WTC11 (cell line): ENCODE measurements at regions not wholly inside any gene's neighbourhood (a gene's known extent, or its start where the extent isn't known, plus 50 kb on each side); places are given as distances from the start of the nearest gene placed in this dataset.

ENCODE experiments used
- FOXJ3 ChIP-seq: sonication (generic); formaldehyde crosslinking; IDR thresholded peaks from 2 replicates; pipeline ENCODE4 v1.9.0; 2021; ENCODE audit warnings: missing genetic modification reagents, mild to moderate bottlenecking, borderline replicate concordance
- FOXK1 ChIP-seq: sonication (generic); formaldehyde crosslinking; IDR thresholded peaks from 2 replicates; pipeline ENCODE4 v1.8.0; 2022; ENCODE audit warnings: mild to moderate bottlenecking, moderate library complexity, missing genetic modification reagents
- GABPB1 ChIP-seq: sonication (generic); formaldehyde crosslinking; IDR thresholded peaks from 2 replicates; pipeline ENCODE4 v1.8.1; 2023; ENCODE audit warnings: mild to moderate bottlenecking, missing genetic modification reagents
- SOX15 ChIP-seq: fragments of 250-450 bp; sonication (Bioruptor Pico); IDR thresholded peaks from 2 replicates; pipeline ENCODE4 v1.9.0; 2021; ENCODE audit warnings: mild to moderate bottlenecking
- USF1 ChIP-seq: sonication (generic); formaldehyde crosslinking; IDR thresholded peaks from 2 replicates; pipeline ENCODE4 v1.8.0; 2022; ENCODE audit warnings: mild to moderate bottlenecking, missing genetic modification reagents
- ZNF138 ChIP-seq: sonication (generic); formaldehyde crosslinking; conservative IDR thresholded peaks from 2 replicates; pipeline ENCODE4 v1.8.1; 2022; ENCODE audit warnings: mild to moderate bottlenecking, moderate library complexity, missing genetic modification reagents
- ZNF263 ChIP-seq: sonication (generic); formaldehyde crosslinking; IDR thresholded peaks from 2 replicates; pipeline ENCODE4 v1.8.1; 2022; ENCODE audit warnings: low read depth, mild to moderate bottlenecking, moderate library complexity, missing genetic modification reagents
- TF ChIP-seq, protein P1 (sequence below): fragments of 200-600 bp; IDR thresholded peaks from 2 replicates; pipeline ENCODE4 v1.8.0; 2022; ENCODE audit warnings: antibody characterized with exemption
- TF ChIP-seq, protein P2 (sequence below): fragments of 250-450 bp; sonication (Bioruptor Pico); IDR thresholded peaks from 2 replicates; pipeline ENCODE4 v1.8.0; 2021; ENCODE audit warnings: mild to moderate bottlenecking
- TF ChIP-seq, protein P3 (sequence below): sonication (generic); formaldehyde crosslinking; IDR thresholded peaks from 2 replicates; pipeline ENCODE4 v1.8.0; 2022; ENCODE audit warnings: missing genetic modification reagents
- TF ChIP-seq, protein P4 (sequence below): sonication (generic); formaldehyde crosslinking; IDR thresholded peaks from 2 replicates; pipeline ENCODE4 v1.8.1; 2022; ENCODE audit warnings: low read depth, mild to moderate bottlenecking, moderate library complexity, missing genetic modification reagents, borderline replicate concordance
- TF ChIP-seq, protein P5 (sequence below): fragments of 250-450 bp; sonication (Bioruptor Pico); IDR thresholded peaks from 2 replicates; pipeline ENCODE4 v1.9.0; 2021; ENCODE audit warnings: mild to moderate bottlenecking, borderline replicate concordance

GRCh38 chr12:89777733-89778379, 69.2 kb upstream of the ATP2B1 start:
- TF ChIP-seq, protein P1, sequence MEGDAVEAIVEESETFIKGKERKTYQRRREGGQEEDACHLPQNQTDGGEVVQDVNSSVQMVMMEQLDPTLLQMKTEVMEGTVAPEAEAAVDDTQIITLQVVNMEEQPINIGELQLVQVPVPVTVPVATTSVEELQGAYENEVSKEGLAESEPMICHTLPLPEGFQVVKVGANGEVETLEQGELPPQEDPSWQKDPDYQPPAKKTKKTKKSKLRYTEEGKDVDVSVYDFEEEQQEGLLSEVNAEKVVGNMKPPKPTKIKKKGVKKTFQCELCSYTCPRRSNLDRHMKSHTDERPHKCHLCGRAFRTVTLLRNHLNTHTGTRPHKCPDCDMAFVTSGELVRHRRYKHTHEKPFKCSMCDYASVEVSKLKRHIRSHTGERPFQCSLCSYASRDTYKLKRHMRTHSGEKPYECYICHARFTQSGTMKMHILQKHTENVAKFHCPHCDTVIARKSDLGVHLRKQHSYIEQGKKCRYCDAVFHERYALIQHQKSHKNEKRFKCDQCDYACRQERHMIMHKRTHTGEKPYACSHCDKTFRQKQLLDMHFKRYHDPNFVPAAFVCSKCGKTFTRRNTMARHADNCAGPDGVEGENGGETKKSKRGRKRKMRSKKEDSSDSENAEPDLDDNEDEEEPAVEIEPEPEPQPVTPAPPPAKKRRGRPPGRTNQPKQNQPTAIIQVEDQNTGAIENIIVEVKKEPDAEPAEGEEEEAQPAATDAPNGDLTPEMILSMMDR: no peak
- TF ChIP-seq, protein P2, sequence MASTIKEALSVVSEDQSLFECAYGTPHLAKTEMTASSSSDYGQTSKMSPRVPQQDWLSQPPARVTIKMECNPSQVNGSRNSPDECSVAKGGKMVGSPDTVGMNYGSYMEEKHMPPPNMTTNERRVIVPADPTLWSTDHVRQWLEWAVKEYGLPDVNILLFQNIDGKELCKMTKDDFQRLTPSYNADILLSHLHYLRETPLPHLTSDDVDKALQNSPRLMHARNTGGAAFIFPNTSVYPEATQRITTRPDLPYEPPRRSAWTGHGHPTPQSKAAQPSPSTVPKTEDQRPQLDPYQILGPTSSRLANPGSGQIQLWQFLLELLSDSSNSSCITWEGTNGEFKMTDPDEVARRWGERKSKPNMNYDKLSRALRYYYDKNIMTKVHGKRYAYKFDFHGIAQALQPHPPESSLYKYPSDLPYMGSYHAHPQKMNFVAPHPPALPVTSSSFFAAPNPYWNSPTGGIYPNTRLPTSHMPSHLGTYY (CRISPR knock-in tag): no peak
- no peak for TF ChIP-seq USF1 (CRISPR knock-in tag)
- no peak for TF ChIP-seq ZNF138 (CRISPR knock-in tag)
- no peak for TF ChIP-seq ZNF263 (CRISPR knock-in tag)
- TF ChIP-seq, protein P3, sequence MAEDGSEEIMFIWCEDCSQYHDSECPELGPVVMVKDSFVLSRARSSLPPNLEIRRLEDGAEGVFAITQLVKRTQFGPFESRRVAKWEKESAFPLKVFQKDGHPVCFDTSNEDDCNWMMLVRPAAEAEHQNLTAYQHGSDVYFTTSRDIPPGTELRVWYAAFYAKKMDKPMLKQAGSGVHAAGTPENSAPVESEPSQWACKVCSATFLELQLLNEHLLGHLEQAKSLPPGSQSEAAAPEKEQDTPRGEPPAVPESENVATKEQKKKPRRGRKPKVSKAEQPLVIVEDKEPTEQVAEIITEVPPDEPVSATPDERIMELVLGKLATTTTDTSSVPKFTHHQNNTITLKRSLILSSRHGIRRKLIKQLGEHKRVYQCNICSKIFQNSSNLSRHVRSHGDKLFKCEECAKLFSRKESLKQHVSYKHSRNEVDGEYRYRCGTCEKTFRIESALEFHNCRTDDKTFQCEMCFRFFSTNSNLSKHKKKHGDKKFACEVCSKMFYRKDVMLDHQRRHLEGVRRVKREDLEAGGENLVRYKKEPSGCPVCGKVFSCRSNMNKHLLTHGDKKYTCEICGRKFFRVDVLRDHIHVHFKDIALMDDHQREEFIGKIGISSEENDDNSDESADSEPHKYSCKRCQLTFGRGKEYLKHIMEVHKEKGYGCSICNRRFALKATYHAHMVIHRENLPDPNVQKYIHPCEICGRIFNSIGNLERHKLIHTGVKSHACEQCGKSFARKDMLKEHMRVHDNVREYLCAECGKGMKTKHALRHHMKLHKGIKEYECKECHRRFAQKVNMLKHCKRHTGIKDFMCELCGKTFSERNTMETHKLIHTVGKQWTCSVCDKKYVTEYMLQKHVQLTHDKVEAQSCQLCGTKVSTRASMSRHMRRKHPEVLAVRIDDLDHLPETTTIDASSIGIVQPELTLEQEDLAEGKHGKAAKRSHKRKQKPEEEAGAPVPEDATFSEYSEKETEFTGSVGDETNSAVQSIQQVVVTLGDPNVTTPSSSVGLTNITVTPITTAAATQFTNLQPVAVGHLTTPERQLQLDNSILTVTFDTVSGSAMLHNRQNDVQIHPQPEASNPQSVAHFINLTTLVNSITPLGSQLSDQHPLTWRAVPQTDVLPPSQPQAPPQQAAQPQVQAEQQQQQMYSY (CRISPR knock-in tag): no peak
- TF ChIP-seq GABPB1 (CRISPR knock-in tag): no peak
- no peak for TF ChIP-seq FOXK1 (CRISPR knock-in tag)
- TF ChIP-seq FOXJ3 (CRISPR knock-in tag): no peak
- TF ChIP-seq, protein P4, sequence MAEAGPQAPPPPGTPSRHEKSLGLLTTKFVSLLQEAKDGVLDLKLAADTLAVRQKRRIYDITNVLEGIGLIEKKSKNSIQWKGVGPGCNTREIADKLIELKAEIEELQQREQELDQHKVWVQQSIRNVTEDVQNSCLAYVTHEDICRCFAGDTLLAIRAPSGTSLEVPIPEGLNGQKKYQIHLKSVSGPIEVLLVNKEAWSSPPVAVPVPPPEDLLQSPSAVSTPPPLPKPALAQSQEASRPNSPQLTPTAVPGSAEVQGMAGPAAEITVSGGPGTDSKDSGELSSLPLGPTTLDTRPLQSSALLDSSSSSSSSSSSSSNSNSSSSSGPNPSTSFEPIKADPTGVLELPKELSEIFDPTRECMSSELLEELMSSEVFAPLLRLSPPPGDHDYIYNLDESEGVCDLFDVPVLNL (CRISPR knock-in tag): no peak
- no peak for TF ChIP-seq SOX15 (CRISPR knock-in tag)
- TF ChIP-seq, protein P5, sequence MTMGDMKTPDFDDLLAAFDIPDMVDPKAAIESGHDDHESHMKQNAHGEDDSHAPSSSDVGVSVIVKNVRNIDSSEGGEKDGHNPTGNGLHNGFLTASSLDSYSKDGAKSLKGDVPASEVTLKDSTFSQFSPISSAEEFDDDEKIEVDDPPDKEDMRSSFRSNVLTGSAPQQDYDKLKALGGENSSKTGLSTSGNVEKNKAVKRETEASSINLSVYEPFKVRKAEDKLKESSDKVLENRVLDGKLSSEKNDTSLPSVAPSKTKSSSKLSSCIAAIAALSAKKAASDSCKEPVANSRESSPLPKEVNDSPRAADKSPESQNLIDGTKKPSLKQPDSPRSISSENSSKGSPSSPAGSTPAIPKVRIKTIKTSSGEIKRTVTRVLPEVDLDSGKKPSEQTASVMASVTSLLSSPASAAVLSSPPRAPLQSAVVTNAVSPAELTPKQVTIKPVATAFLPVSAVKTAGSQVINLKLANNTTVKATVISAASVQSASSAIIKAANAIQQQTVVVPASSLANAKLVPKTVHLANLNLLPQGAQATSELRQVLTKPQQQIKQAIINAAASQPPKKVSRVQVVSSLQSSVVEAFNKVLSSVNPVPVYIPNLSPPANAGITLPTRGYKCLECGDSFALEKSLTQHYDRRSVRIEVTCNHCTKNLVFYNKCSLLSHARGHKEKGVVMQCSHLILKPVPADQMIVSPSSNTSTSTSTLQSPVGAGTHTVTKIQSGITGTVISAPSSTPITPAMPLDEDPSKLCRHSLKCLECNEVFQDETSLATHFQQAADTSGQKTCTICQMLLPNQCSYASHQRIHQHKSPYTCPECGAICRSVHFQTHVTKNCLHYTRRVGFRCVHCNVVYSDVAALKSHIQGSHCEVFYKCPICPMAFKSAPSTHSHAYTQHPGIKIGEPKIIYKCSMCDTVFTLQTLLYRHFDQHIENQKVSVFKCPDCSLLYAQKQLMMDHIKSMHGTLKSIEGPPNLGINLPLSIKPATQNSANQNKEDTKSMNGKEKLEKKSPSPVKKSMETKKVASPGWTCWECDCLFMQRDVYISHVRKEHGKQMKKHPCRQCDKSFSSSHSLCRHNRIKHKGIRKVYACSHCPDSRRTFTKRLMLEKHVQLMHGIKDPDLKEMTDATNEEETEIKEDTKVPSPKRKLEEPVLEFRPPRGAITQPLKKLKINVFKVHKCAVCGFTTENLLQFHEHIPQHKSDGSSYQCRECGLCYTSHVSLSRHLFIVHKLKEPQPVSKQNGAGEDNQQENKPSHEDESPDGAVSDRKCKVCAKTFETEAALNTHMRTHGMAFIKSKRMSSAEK: no peak
